Myocyte (in vitro differentiated cells): ENCODE measurements at regions not wholly inside any gene's neighbourhood (a gene's known extent, or its start where the extent isn't known, plus 50 kb on each side); places are given as distances from the start of the nearest gene placed in this dataset.
"Not testable (repeated sequence)": the region's sequence is repeated elsewhere in the genome, so short reads cannot be mapped to it uniquely, and the experiment has no call there.

Experiments
- DNase-seq: peaks from one replicate; pipeline ENCODE4 v3.0.0-alpha.2; 2012; ENCODE audit warnings: low read depth

GRCh38 chr2:14011190-14011589 lies 621.3 kb upstream of the LRATD1 start:
- DNase-seq, result no peak

- DNase-seq, result no peak
Observed at GRCh38 chr2:14015113-14015630, 617.3 kb upstream of the LRATD1 start.

- peak; percentile 4 for DNase-seq
Observed at GRCh38 chr2:14016289-14016955, 616.1 kb upstream of the LRATD1 start.

GRCh38 chr2:14018620-14019019 lies 613.9 kb upstream of the LRATD1 start:
- DNase-seq, result no peak

- DNase-seq, result no peak
Observed at GRCh38 chr2:14023558-14023957, 609.0 kb upstream of the LRATD1 start.

GRCh38 chr2:14039134-14039533 lies 593.4 kb upstream of the LRATD1 start:
- no peak for DNase-seq

- DNase-seq, result no peak
Observed at GRCh38 chr2:14047491-14047890, 585.0 kb upstream of the LRATD1 start.

- DNase-seq, result no peak
Observed at GRCh38 chr2:14051401-14051800, 581.1 kb upstream of the LRATD1 start.

- no peak for DNase-seq
Observed at GRCh38 chr2:14053105-14053504, 579.4 kb upstream of the LRATD1 start.

- no peak for DNase-seq
Observed at GRCh38 chr2:14064346-14064745, 568.2 kb upstream of the LRATD1 start.

- no peak for DNase-seq
Observed at GRCh38 chr2:14072338-14072737, 560.2 kb upstream of the LRATD1 start.

- DNase-seq, result no peak
Observed at GRCh38 chr2:14074691-14075090, 557.8 kb upstream of the LRATD1 start.

GRCh38 chr2:14079576-14079975 lies 552.9 kb upstream of the LRATD1 start:
- DNase-seq, result no peak

GRCh38 chr2:14081521-14081920 lies 551.0 kb upstream of the LRATD1 start:
- no peak for DNase-seq

- DNase-seq, result no peak
Observed at GRCh38 chr2:14082640-14083039, 549.9 kb upstream of the LRATD1 start.

GRCh38 chr2:14094592-14094991 lies 537.9 kb upstream of the LRATD1 start:
- DNase-seq, result no peak

- not testable (repeated sequence) for DNase-seq
Observed at GRCh38 chr2:14099101-14099500, 533.4 kb upstream of the LRATD1 start.

GRCh38 chr2:14114275-14114674 lies 518.2 kb upstream of the LRATD1 start:
- DNase-seq, result no peak

- DNase-seq, result no peak
Observed at GRCh38 chr2:14120376-14120775, 512.1 kb upstream of the LRATD1 start.

GRCh38 chr2:14123436-14124103 lies 508.9 kb upstream of the LRATD1 start:
- DNase-seq, result no peak

GRCh38 chr2:14125624-14126293 lies 506.8 kb upstream of the LRATD1 start:
- no peak for DNase-seq

- DNase-seq, result no peak
Observed at GRCh38 chr2:14126846-14127245, 505.7 kb upstream of the LRATD1 start.
